ENCODE measurements at regions not wholly inside any gene's neighbourhood (a gene's known extent, or its start where the extent isn't known, plus 50 kb on each side); places are given as distances from the start of the nearest gene placed in this dataset.

GRCh38 chr15:93221759-93222158 lies 132.7 kb upstream of the RGMA start:
- TF ChIP-seq CTCF (IDR thresholded peaks at IDR 0.05; ENCODE audit: extremely low read depth, insufficient read depth, missing control alignments), result no peak
- in situ Hi-C loops (cut with MboI; ENCODE audit: low pct_unique_long_range_greater_than_20kb, low sequenced_read_pairs, unreplicated experiment), result no loop called here
- DNase-seq (ENCODE audit: low spot score), result no peak

- DNase-seq (ENCODE audit: low spot score), result no peak
- in situ Hi-C loops (cut with MboI; ENCODE audit: low pct_unique_long_range_greater_than_20kb, low sequenced_read_pairs, unreplicated experiment), result no loop called here
- TF ChIP-seq CTCF (IDR thresholded peaks at IDR 0.05; ENCODE audit: extremely low read depth, insufficient read depth, missing control alignments), result no peak
Measured at GRCh38 chr15:93219859-93220420, 130.9 kb upstream of the RGMA start.

GRCh38 chr15:93217343-93217742 lies 128.3 kb upstream of the RGMA start:
- in situ Hi-C loops (cut with MboI; ENCODE audit: low pct_unique_long_range_greater_than_20kb, low sequenced_read_pairs, unreplicated experiment), result no loop called here
- no peak for DNase-seq (ENCODE audit: low spot score)
- TF ChIP-seq CTCF (IDR thresholded peaks at IDR 0.05; ENCODE audit: extremely low read depth, insufficient read depth, missing control alignments), result no peak

- no peak for TF ChIP-seq CTCF (IDR thresholded peaks at IDR 0.05; ENCODE audit: extremely low read depth, insufficient read depth, missing control alignments)
- DNase-seq (ENCODE audit: low spot score), result no peak
- in situ Hi-C loops (cut with MboI; ENCODE audit: low pct_unique_long_range_greater_than_20kb, low sequenced_read_pairs, unreplicated experiment), result no loop called here
Measured at GRCh38 chr15:93214106-93214505, 125.1 kb upstream of the RGMA start.

GRCh38 chr15:93213281-93213680 lies 124.3 kb upstream of the RGMA start:
- no peak for DNase-seq (ENCODE audit: low spot score)
- in situ Hi-C loops (cut with MboI; ENCODE audit: low pct_unique_long_range_greater_than_20kb, low sequenced_read_pairs, unreplicated experiment), result no loop called here
- no peak for TF ChIP-seq CTCF (IDR thresholded peaks at IDR 0.05; ENCODE audit: extremely low read depth, insufficient read depth, missing control alignments)

- in situ Hi-C loops (cut with MboI; ENCODE audit: low pct_unique_long_range_greater_than_20kb, low sequenced_read_pairs, unreplicated experiment), result no loop called here
- no peak for DNase-seq (ENCODE audit: low spot score)
- TF ChIP-seq CTCF (IDR thresholded peaks at IDR 0.05; ENCODE audit: extremely low read depth, insufficient read depth, missing control alignments), result no peak
Measured at GRCh38 chr15:93212578-93212977, 123.6 kb upstream of the RGMA start.

GRCh38 chr15:93210995-93211394 lies 122.0 kb upstream of the RGMA start:
- no peak for TF ChIP-seq CTCF (IDR thresholded peaks at IDR 0.05; ENCODE audit: extremely low read depth, insufficient read depth, missing control alignments)
- in situ Hi-C loops (cut with MboI; ENCODE audit: low pct_unique_long_range_greater_than_20kb, low sequenced_read_pairs, unreplicated experiment), result no loop called here
- no peak for DNase-seq (ENCODE audit: low spot score)

Data from GM13977 (cell line).